GM12872 (cell line): ENCODE measurements at regions not wholly inside any gene's neighbourhood (a gene's known extent, or its start where the extent isn't known, plus 50 kb on each side); places are given as distances from the start of the nearest gene placed in this dataset.
A peak's percentile ranks its signal among the peaks of the same experiment; 100 is the strongest.

Experiments
- CTCF ChIP-seq: IDR thresholded peaks from 3 replicates; pipeline ENCODE4 v1.5.1; 2011; ENCODE audit warnings: low read depth, mild to moderate bottlenecking, low read length, moderate library complexity; ENCODE audit not compliant: insufficient read depth

- peak; percentile 86 for TF ChIP-seq CTCF
These were observed 70.7 kb upstream of the E2F8 start for GRCh38 chr11:19311308-19312030.

- TF ChIP-seq CTCF: no peak
These were observed 66.8 kb upstream of the E2F8 start for GRCh38 chr11:19307498-19307897.

- no peak for TF ChIP-seq CTCF
These were observed 65.6 kb upstream of the E2F8 start for GRCh38 chr11:19306179-19306944.

- no peak for TF ChIP-seq CTCF
These were observed 60.6 kb upstream of the E2F8 start for GRCh38 chr11:19301361-19301760.

- no peak for TF ChIP-seq CTCF
These were observed 53.7 kb upstream of the E2F8 start for GRCh38 chr11:19294444-19294843.

GRCh38 chr11:19291064-19291463 is 50.3 kb upstream of the E2F8 start:
- TF ChIP-seq CTCF: no peak
